GM12878 (cell line): ENCODE measurements at regions not wholly inside any gene's neighbourhood (a gene's known extent, or its start where the extent isn't known, plus 50 kb on each side); places are given as distances from the start of the nearest gene placed in this dataset.

Experiments
- ATAC-seq: fragments of 200-7000 bp; cut with Tn5 transposase; 3 replicates; pipeline ENCODE4 v1.9.1; 2020; ENCODE audit warnings: mild to moderate bottlenecking, moderate library complexity
- BruUV-seq: library from RNA; stranded (reverse); fragments of 400-500 nt; replicated peaks from 2 replicates; lab custom pipeline; 2021; lab: Mats Ljungman, UMichigan
- CTCF ChIA-PET: fragments of 300-600 bp; sonication (Branson Sonifier 250); formaldehyde crosslinking; extraction: SDS; loops from one replicate; lab custom pipeline; 2021; ENCODE audit warnings: inconsistent platforms; lab: Yijun Ruan, JAX
- POLR2A ChIA-PET: fragments of 350-600 bp; formaldehyde crosslinking; extraction: SDS; loops from one replicate; lab custom pipeline; 2021; ENCODE audit warnings: inconsistent platforms; lab: Charles Lee
- RAD21 ChIA-PET: fragments of 300-600 bp; sonication (Branson Sonifier 250); formaldehyde crosslinking; loops from one replicate; lab custom pipeline; 2023; ENCODE audit warnings: antibody characterized with exemption; ENCODE audit not compliant: unreplicated experiment; lab: Charles Lee
- SMC1A ChIA-PET: fragments of 300-600 bp; sonication (Branson Sonifier 250); formaldehyde crosslinking; loops from one replicate; lab custom pipeline; 2023; ENCODE audit not compliant: unreplicated experiment, uncharacterized antibody; lab: Charles Lee
- DNase-seq: peaks from one replicate; pipeline ENCODE4 v3.0.0-alpha.2; 2011; ENCODE audit warnings: low read depth, low spot score
- FAIRE-seq: peaks from 3 replicates; lab custom pipeline; 2011; peaks lifted over from hg19 to GRCh38; lab: Jason Lieb, UNC
- H2AFZ ChIP-seq: 2 replicates; pipeline ENCODE4 v1.6.0; 2011; ENCODE audit warnings: low read depth, low read length, control low read depth; ENCODE audit not compliant: control insufficient read depth
- H3K27ac ChIP-seq: 2 replicates; pipeline ENCODE4 v1.5.1; 2011; ENCODE audit warnings: control low read depth; ENCODE audit not compliant: control insufficient read depth, insufficient read depth
- H3K27me3 ChIP-seq, 2 experiments: replicated peaks in 1 of 2; 2 replicates each; pipeline versions ENCODE4 v1.6.0 to v1.6.1; 2011; ENCODE audit warnings: low read length in 1 of 2; ENCODE audit not compliant: control insufficient read depth in 2 of 2, insufficient read depth in 2 of 2
- H3K36me3 ChIP-seq, 2 experiments: 2 replicates each; pipeline ENCODE4 v1.5.1; 2011; ENCODE audit warnings: low read length in 1 of 2; ENCODE audit not compliant: control insufficient read depth in 2 of 2, insufficient read depth in 2 of 2
- H3K4me1 ChIP-seq: 2 replicates; pipeline ENCODE4 v1.6.1; 2011; ENCODE audit warnings: mild to moderate bottlenecking, low read length, moderate library complexity, mixed read lengths; ENCODE audit not compliant: control insufficient read depth, insufficient read depth
- H3K4me2 ChIP-seq: 2 replicates; pipeline ENCODE4 v1.6.0; 2011; ENCODE audit warnings: control low read depth; ENCODE audit not compliant: control insufficient read depth, insufficient read depth
- H3K4me3 ChIP-seq: fragments of 200-600 bp; sonication (generic); 2 replicates; pipeline ENCODE4 v1.5.1; 2016
- H3K79me2 ChIP-seq: 2 replicates; pipeline ENCODE4 v1.6.0; 2011; ENCODE audit warnings: low read length; ENCODE audit not compliant: control insufficient read depth, insufficient read depth
- H3K9ac ChIP-seq: 2 replicates; pipeline ENCODE4 v1.8.0; 2011; ENCODE audit warnings: low read length, control low read depth, mixed read lengths; ENCODE audit not compliant: control insufficient read depth, insufficient read depth
- H3K9me3 ChIP-seq: replicated peaks from 3 replicates; pipeline ENCODE4 v1.5.1; 2011; ENCODE audit warnings: mild to moderate bottlenecking, low read length; ENCODE audit not compliant: control insufficient read depth, insufficient read depth
- H4K20me1 ChIP-seq: 2 replicates; pipeline ENCODE4 v1.6.0; 2011; ENCODE audit not compliant: control insufficient read depth, insufficient read depth
- CEBPB ChIP-seq, 2 experiments: fragments of 150-350 bp in 1 of 2; IDR thresholded peaks; 2 replicates each; pipeline ENCODE4 v1.6.1; 2012 to 2014; ENCODE audit warnings: low read depth in 2 of 2, low read length in 2 of 2, borderline replicate concordance in 1 of 2, inconsistent platforms in 1 of 2
- EED ChIP-seq: sonication (generic); IDR thresholded peaks from 2 replicates; pipeline ENCODE4 v1.6.1; 2016; ENCODE audit warnings: antibody characterized with exemption, low read depth
- EZH2 ChIP-seq: IDR thresholded peaks from 2 replicates; pipeline ENCODE4 v1.6.1; 2012; ENCODE audit warnings: low read depth, mild to moderate bottlenecking, control low read depth, inconsistent platforms, low read length, borderline replicate concordance; ENCODE audit not compliant: control insufficient read depth
- HDAC2 ChIP-seq: fragments of 200-600 bp; sonication (generic); IDR thresholded peaks from 2 replicates; pipeline ENCODE4 v1.6.1; 2017
- MEF2A ChIP-seq: IDR thresholded peaks from 2 replicates; pipeline ENCODE4 v1.6.1; 2011; ENCODE audit warnings: low read depth, mild to moderate bottlenecking, low read length, moderate library complexity; ENCODE audit not compliant: insufficient read depth
- NFIC ChIP-seq: IDR thresholded peaks from 2 replicates; pipeline ENCODE4 v1.6.1; 2012; ENCODE audit warnings: low read depth, mild to moderate bottlenecking, inconsistent platforms, low read length, moderate library complexity
- RFX5 ChIP-seq: IDR thresholded peaks from 2 replicates; pipeline ENCODE4 v1.6.1; 2011; ENCODE audit warnings: low read depth, low read length, improper control_type of control experiment
- RUNX3 ChIP-seq: IDR thresholded peaks from 2 replicates; pipeline ENCODE4 v1.6.1; 2012; ENCODE audit warnings: low read length, inconsistent platforms
- SMC3 ChIP-seq: IDR thresholded peaks from 2 replicates; pipeline ENCODE4 v1.6.1; 2011; ENCODE audit warnings: low read length, improper control_type of control experiment, borderline replicate concordance
- SP1 ChIP-seq: IDR thresholded peaks from one replicate; pipeline ENCODE4 v1.6.1; 2011; ENCODE audit warnings: low read depth, low read length
- SPI1 ChIP-seq: IDR thresholded peaks from 2 replicates; pipeline ENCODE4 v1.6.1; 2011; ENCODE audit warnings: low read depth, mild to moderate bottlenecking, low read length, moderate library complexity, borderline replicate concordance; ENCODE audit not compliant: insufficient read depth
- SREBF1 ChIP-seq: IDR thresholded peaks from 2 replicates; pipeline ENCODE4 v1.6.1; 2012; ENCODE audit warnings: mild to moderate bottlenecking, low read length
- SUPT20H ChIP-seq: IDR thresholded peaks from 2 replicates; pipeline ENCODE4 v1.6.1; 2011; ENCODE audit warnings: low read depth, mild to moderate bottlenecking, low read length, moderate library complexity, borderline replicate concordance; ENCODE audit not compliant: control insufficient read depth
- ZNF207 ChIP-seq: fragments of 450-650 bp; IDR thresholded peaks from 2 replicates; pipeline ENCODE4 v1.6.1; 2014; ENCODE audit warnings: antibody characterized with exemption, mild to moderate bottlenecking, borderline replicate concordance
- ZNF622 ChIP-seq: fragments of 450-650 bp; IDR thresholded peaks from 2 replicates; pipeline ENCODE4 v1.6.1; 2017; ENCODE audit warnings: mild to moderate bottlenecking, inconsistent platforms
- WGBS: methylation state at CpG from one replicate; pipeline ENCODE4 v1.1.6; 2016; ENCODE audit warnings: low lambda C conversion rate; ENCODE audit not compliant: insufficient replicate concordance, insufficient coverage; ENCODE audit errors: missing lambda C conversion rate; 5-methylcytosine and 5-hydroxymethylcytosine counted together
- in situ Hi-C: fragments of 300-500 bp; cut with MboI; formaldehyde crosslinking; loops from 9 replicates; pipeline ENCODE4 v1.14.3; 2018; ENCODE audit warnings: mixed read lengths
- intact Hi-C: fragments of 100-400 bp; cut with micrococcal nuclease; formaldehyde crosslinking; loops from one replicate; pipeline ENCODE4 v1.14.2; 2022; ENCODE audit not compliant: unreplicated experiment
- TF ChIP-seq, protein P1 (sequence below): fragments of 450-650 bp; formaldehyde crosslinking; IDR thresholded peaks from 2 replicates; pipeline ENCODE4 v1.4.0; 2020; ENCODE audit warnings: mild to moderate bottlenecking, moderate library complexity

- WGBS: 8% methylated on average over 6 of the region's 6 CpGs
- TF ChIP-seq RFX5 (no peak), SP1 (no peak), NFIC (no peak), SREBF1 (no peak), SPI1 (no peak)
- TF ChIP-seq, all 136 proteins: peak for 0
- intact Hi-C loops: no loop called here
- H3K4me3 ChIP-seq: no peak overlapping the region
- SMC1A ChIA-PET: no interaction called here
- no peak overlapping the region for H3K4me2 ChIP-seq
- in situ Hi-C loops: no loop called here
- no peaks in the 10 kb centered on the region for H3K9me3 ChIP-seq
- no peak overlapping the region for H3K9ac ChIP-seq
- no peak for ATAC-seq
- no peak overlapping the region for H3K27ac ChIP-seq
- no TSS peak for BruUV-seq
- no peaks in the 10 kb centered on the region for H3K79me2 ChIP-seq
- H3K27me3 ChIP-seq: no peaks in the 10 kb centered on the region
- CTCF ChIA-PET: no interaction called here
- no peaks in the 10 kb centered on the region for H4K20me1 ChIP-seq
- POLR2A ChIA-PET: no interaction called here
- FAIRE-seq: no peak
- H2AFZ ChIP-seq: no peak overlapping the region
- no peaks in the 10 kb centered on the region for H3K4me1 ChIP-seq
- DNase-seq: no peak
- RAD21 ChIA-PET: no interaction called here
- H3K36me3 ChIP-seq: no peaks in the 10 kb centered on the region
Measured at GRCh38 chr12:113650476-113650875, 178.8 kb upstream of the LHX5 start.

DNA sequence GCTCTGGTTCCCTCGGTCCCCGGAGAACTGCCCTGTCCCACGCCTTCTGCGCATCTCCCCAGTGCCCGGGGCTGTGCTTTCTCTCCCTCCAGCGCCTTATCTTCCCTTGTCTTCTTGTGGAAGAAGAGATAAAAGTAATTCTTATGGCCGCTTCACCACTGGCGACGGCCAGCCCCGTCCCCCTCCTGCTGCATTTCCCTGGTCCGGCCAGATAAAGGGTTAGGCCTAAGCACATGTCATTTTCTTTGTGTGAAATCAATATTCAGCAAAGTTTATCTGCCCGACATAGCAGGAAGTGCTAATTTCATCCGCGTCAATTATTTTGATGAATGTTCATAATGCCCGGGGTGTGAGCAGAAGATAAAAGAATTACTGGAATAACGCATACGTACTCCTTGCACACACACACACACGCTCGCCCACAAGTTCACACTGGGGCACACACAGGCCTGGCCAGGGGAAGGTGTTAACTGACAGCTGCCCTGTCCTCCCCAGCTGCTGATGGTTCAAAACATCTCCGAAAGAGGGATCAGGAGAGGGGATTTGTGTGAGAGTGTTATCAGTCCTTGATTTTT is 177.7 kb upstream of the LHX5 start:
- RAD21 ChIA-PET: no interaction called here
- BruUV-seq: no TSS peak
- Histone ChIP-seq H3K36me3 (no peaks in the 10 kb centered on the region), H3K4me1 (no peaks in the 10 kb centered on the region), H4K20me1 (no peaks in the 10 kb centered on the region), H2AFZ (no peak overlapping the region), H3K4me2 (no peak overlapping the region), H3K9me3 (no peaks in the 10 kb centered on the region), H3K27me3 (no peaks in the 10 kb centered on the region; a peak in 1 of 4 replicates), H3K79me2 (no peaks in the 10 kb centered on the region), H3K9ac (no peak overlapping the region), H3K4me3 (no peak overlapping the region), H3K27ac (no peak overlapping the region)
- CTCF ChIA-PET: no interaction called here
- DNase-seq (no peak), FAIRE-seq (no peak), ATAC-seq (no peak)
- intact Hi-C loops (no loop called here), in situ Hi-C loops (no loop called here)
- WGBS: 22% methylated on average over 20 of the region's 20 CpGs
- POLR2A ChIA-PET: no interaction called here
- SMC1A ChIA-PET: no interaction called here
- no peak for TF ChIP-seq ZNF622
- no peak for TF ChIP-seq EZH2
- no peak for TF ChIP-seq CEBPB (IDR thresholded peaks at IDR 0.05; ENCODE audit: borderline replicate concordance in 1 of 2, low read depth in 2 of 2, low read length in 2 of 2)
- TF ChIP-seq SUPT20H: no peak
- no peak for TF ChIP-seq MEF2A
- no peak for TF ChIP-seq RUNX3
- TF ChIP-seq EED: no peak
- no peak for TF ChIP-seq HDAC2
- no peak for TF ChIP-seq ZNF207
- no peak for TF ChIP-seq SMC3
- TF ChIP-seq, protein P1, sequence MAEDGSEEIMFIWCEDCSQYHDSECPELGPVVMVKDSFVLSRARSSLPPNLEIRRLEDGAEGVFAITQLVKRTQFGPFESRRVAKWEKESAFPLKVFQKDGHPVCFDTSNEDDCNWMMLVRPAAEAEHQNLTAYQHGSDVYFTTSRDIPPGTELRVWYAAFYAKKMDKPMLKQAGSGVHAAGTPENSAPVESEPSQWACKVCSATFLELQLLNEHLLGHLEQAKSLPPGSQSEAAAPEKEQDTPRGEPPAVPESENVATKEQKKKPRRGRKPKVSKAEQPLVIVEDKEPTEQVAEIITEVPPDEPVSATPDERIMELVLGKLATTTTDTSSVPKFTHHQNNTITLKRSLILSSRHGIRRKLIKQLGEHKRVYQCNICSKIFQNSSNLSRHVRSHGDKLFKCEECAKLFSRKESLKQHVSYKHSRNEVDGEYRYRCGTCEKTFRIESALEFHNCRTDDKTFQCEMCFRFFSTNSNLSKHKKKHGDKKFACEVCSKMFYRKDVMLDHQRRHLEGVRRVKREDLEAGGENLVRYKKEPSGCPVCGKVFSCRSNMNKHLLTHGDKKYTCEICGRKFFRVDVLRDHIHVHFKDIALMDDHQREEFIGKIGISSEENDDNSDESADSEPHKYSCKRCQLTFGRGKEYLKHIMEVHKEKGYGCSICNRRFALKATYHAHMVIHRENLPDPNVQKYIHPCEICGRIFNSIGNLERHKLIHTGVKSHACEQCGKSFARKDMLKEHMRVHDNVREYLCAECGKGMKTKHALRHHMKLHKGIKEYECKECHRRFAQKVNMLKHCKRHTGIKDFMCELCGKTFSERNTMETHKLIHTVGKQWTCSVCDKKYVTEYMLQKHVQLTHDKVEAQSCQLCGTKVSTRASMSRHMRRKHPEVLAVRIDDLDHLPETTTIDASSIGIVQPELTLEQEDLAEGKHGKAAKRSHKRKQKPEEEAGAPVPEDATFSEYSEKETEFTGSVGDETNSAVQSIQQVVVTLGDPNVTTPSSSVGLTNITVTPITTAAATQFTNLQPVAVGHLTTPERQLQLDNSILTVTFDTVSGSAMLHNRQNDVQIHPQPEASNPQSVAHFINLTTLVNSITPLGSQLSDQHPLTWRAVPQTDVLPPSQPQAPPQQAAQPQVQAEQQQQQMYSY (CRISPR knock-in tag): no peak
